ENCODE measurements at regions not wholly inside any gene's neighbourhood (a gene's known extent, or its start where the extent isn't known, plus 50 kb on each side); places are given as distances from the start of the nearest gene placed in this dataset.

DNA sequence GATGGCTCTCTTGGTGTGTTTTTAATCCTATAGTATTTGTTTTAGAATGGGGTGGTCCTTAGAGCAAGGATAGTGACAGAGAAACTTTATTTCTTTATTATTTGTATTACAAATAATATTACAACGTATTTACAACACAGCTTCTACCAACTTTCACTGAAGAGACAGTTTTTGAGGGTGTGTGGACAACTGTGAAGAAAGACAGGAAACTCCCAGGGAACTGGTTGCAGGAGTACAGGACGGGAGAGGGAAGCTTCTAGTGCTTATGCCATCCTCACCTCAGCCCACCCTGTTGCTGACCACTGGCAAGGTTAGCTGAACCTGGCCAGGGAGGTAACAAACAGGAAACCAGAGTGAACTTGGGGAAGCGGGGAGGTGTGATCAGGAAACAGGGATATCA, 251.7 kb downstream of the BCL11A start:
- no peaks in the 10 kb centered on the region for H3K36me3 Mint-ChIP-seq (ENCODE audit: low read depth)

DNA sequence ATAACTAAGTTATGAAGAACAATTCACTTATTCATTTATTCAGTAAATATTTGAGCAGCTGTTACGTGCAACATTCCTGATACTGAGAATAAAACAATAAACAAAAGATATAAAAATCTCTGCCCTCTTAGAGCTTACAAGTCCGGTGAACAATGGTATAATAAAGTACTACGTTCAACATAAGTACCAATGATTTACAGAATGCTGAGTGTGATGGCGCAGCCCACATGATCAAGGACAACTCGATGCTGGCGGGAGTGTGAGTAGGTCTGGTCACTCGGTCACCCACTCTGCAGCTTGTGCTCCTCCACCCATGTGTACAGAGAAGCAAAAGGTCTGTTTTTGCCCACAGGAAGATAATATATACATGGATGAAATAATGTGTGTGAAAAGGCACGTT, 254.3 kb downstream of the BCL11A start:
- Mint-ChIP-seq H3K9me3 (no peaks in the 10 kb centered on the region), H3K4me1 (ENCODE audit: low read depth) (no peaks in the 10 kb centered on the region), H3K27ac (no peak overlapping the region), H3K27me3 (no peaks in the 10 kb centered on the region), H3K36me3 (ENCODE audit: low read depth) (no peaks in the 10 kb centered on the region), H3K4me3 (no peak overlapping the region)

More for the DNA sequence above, 251.7 kb downstream of the BCL11A start:
- no peaks in the 10 kb centered on the region for H3K27me3 Mint-ChIP-seq
- H3K9me3 Mint-ChIP-seq: no peaks in the 10 kb centered on the region
- H3K27ac Mint-ChIP-seq: no peak overlapping the region
- H3K4me1 Mint-ChIP-seq (ENCODE audit: low read depth): no peaks in the 10 kb centered on the region
- no peak overlapping the region for H3K4me3 Mint-ChIP-seq

- no peaks in the 10 kb centered on the region for H3K36me3 Mint-ChIP-seq (ENCODE audit: low read depth)
- H3K4me1 Mint-ChIP-seq (ENCODE audit: low read depth): no peaks in the 10 kb centered on the region
- no peaks in the 10 kb centered on the region for H3K9me3 Mint-ChIP-seq
- H3K27ac Mint-ChIP-seq: no peak overlapping the region
- H3K4me3 Mint-ChIP-seq: no peak overlapping the region
- H3K27me3 Mint-ChIP-seq: no peaks in the 10 kb centered on the region
Measured at GRCh38 chr2:60298006-60298696, 255.3 kb downstream of the BCL11A start.

- Mint-ChIP-seq H3K27me3 (no peaks in the 10 kb centered on the region), H3K4me1 (ENCODE audit: low read depth) (no peaks in the 10 kb centered on the region), H3K27ac (no peak overlapping the region), H3K36me3 (ENCODE audit: low read depth) (no peaks in the 10 kb centered on the region), H3K9me3 (no peaks in the 10 kb centered on the region), H3K4me3 (no peak overlapping the region)
Measured at GRCh38 chr2:60297296-60298005, 256.0 kb downstream of the BCL11A start.

DNA sequence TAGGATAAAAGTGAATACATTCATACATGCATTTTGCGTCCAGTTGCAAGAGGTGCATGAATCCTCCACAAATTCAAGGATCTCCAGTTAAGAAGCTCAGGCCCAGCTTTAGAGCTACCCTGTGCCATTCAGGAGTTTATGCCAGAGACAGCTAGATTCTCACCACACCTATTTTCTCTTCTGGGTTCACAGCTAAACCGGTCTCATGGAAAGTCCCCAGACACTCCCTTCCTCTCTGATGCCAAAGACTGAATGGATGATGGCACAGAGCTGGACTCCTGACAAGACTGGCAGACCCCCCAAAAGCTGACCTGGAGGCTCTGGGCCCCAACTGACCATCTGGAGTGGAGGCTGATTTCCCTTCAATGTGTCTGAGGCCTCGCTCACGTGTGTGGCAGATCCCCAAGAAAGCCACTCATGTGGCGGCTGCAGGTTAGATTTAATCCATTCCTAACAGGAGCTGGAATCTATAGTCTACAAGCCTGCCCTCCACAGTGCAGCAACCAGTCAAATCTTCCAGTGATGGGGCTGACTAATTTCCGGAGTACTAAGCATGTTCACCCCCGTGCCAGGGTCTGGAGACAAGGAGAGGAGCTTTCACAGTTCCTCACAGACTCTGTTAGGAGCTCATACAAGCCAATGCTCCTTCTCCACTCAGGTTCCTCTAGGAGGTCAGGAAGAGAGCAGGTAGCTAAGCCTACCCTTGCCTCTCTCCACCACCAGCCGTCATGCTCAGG, 257.1 kb downstream of the BCL11A start:
- Mint-ChIP-seq H3K36me3 (ENCODE audit: low read depth) (no peaks in the 10 kb centered on the region), H3K4me3 (no peak overlapping the region), H3K27me3 (no peaks in the 10 kb centered on the region), H3K27ac (no peak overlapping the region), H3K4me1 (ENCODE audit: low read depth) (no peaks in the 10 kb centered on the region), H3K9me3 (no peaks in the 10 kb centered on the region)

GRCh38 chr2:60295636-60295962, 257.9 kb downstream of the BCL11A start:
- Mint-ChIP-seq H3K27ac (no peak overlapping the region), H3K9me3 (no peaks in the 10 kb centered on the region)

DNA sequence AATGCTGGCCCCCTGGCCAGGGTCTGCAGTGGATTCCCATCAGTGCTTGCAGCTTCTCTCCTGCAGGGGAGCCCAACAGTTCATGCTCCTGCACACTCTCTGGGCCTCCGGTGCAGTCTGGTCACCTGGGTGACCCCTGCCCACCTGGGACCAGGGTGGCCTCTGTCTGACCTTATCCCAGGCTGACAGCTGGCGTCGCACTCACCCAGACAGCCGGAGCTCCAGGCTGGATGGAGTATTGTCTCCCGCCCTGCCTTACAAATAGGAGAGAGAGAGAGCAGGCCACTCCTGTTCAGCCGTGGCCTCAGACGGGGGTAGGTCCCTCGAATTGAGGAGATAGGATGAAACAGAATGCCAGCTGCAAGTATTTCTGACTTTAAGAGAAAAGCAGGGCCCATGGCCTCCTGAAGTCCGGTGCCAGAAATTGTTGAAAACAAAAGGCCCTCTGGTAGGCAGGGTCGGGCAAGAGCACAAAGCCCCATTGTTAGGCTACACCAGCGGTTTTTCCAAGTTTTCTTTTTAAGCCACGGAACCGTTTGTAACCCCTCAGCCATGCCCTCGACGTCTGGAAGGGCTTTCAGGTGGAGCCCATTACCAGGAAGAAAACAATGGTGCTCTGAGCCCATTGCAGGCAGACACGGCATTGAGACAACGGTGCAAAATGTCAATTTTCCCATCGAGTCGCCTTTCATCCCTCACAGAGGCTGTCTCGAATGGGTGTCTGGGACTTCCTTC, 258.4 kb downstream of the BCL11A start:
- Mint-ChIP-seq H3K4me3 (no peak overlapping the region), H3K27ac (no peak overlapping the region), H3K36me3 (ENCODE audit: low read depth) (no peaks in the 10 kb centered on the region), H3K27me3 (no peaks in the 10 kb centered on the region), H3K9me3 (no peaks in the 10 kb centered on the region), H3K4me1 (ENCODE audit: low read depth) (no peaks in the 10 kb centered on the region)

More at GRCh38 chr2:60295636-60295962, 257.9 kb downstream of the BCL11A start:
- Mint-ChIP-seq H3K4me1 (ENCODE audit: low read depth) (no peaks in the 10 kb centered on the region), H3K36me3 (ENCODE audit: low read depth) (no peaks in the 10 kb centered on the region), H3K27me3 (no peaks in the 10 kb centered on the region), H3K4me3 (no peak overlapping the region)

DNA sequence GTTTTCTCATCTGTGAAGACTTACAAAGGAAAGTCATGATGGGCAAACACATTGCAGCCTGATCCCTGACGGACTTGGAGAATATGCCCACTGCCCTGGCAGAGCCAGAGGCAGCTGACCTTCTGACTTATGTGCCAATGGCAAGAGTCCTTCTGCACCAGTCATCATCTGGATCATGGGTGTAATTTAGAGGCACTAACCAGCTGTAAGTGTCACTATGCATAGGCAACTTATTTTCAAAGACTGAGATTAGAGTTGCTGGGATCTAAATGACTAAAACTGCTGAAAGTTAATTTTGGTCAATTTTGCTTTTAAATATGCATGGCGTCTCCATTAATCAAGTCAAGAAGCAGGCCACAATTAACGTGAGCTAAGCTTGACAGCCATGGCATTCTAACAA, 261.2 kb downstream of the BCL11A start:
- H3K27ac Mint-ChIP-seq: no peak overlapping the region
- H3K9me3 Mint-ChIP-seq: peaks cover 4% of the 10 kb centered on the region
- no peaks in the 10 kb centered on the region for H3K36me3 Mint-ChIP-seq (ENCODE audit: low read depth)
- H3K27me3 Mint-ChIP-seq: no peaks in the 10 kb centered on the region
- no peaks in the 10 kb centered on the region for H3K4me1 Mint-ChIP-seq (ENCODE audit: low read depth)
- no peak overlapping the region for H3K4me3 Mint-ChIP-seq

- Mint-ChIP-seq H3K27ac (no peak overlapping the region), H3K4me3 (no peak overlapping the region), H3K4me1 (ENCODE audit: low read depth) (no peaks in the 10 kb centered on the region), H3K9me3 (peaks cover 4% of the 10 kb centered on the region), H3K27me3 (no peaks in the 10 kb centered on the region), H3K36me3 (ENCODE audit: low read depth) (no peaks in the 10 kb centered on the region)
Measured at GRCh38 chr2:60290509-60290908, 262.9 kb downstream of the BCL11A start.

- peaks cover 4% of the 10 kb centered on the region for H3K9me3 Mint-ChIP-seq
- H3K4me3 Mint-ChIP-seq: no peak overlapping the region
- no peaks in the 10 kb centered on the region for H3K36me3 Mint-ChIP-seq (ENCODE audit: low read depth)
- H3K4me1 Mint-ChIP-seq (ENCODE audit: low read depth): no peaks in the 10 kb centered on the region
- no peaks in the 10 kb centered on the region for H3K27me3 Mint-ChIP-seq
- H3K27ac Mint-ChIP-seq: no peak overlapping the region
Measured at GRCh38 chr2:60285626-60286316, 267.7 kb downstream of the BCL11A start.

DNA sequence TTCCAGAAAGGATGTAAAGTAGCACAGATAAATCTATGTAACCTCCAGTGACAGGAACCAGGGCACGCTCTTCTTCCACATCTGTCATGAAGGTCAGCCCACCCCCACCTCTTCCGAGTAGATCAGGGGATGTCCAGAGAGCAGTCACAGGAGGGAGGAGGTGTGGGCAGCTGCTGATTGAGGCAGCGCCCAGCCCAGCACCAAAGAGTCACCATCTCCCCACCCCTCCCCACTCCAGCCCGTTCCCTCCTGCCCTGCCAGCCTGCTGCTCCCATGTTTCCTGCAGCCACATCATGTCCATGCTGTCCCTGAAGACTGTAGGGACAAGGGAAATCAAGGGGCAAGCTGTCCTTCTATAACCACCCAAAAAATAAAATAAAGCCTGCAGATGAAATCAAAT, 269.8 kb downstream of the BCL11A start:
- H3K9me3 Mint-ChIP-seq: peaks cover 4% of the 10 kb centered on the region
- no peak overlapping the region for H3K27ac Mint-ChIP-seq
- H3K36me3 Mint-ChIP-seq (ENCODE audit: low read depth): no peaks in the 10 kb centered on the region
- no peaks in the 10 kb centered on the region for H3K4me1 Mint-ChIP-seq (ENCODE audit: low read depth)
- H3K27me3 Mint-ChIP-seq: no peaks in the 10 kb centered on the region
- no peak overlapping the region for H3K4me3 Mint-ChIP-seq

DNA sequence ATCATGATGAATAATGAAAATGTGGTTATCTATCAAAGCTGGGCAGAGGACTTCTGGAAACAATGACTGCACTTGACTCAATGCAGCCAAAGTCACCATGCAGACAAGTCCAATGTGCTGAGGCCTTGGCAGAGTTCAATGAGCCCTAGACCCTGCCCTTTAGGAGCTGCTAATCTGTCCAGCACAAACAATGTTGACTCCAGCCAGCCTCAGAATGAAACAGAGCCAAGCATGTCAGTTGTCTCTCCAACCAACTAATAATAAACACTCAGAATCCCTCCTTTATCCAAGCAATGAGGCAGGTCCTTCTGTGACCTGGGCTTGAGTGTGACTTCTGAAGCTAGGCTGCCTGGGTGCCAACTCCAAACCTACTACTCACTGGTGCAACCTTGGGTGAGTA, 270.6 kb downstream of the BCL11A start:
- no peaks in the 10 kb centered on the region for H3K4me1 Mint-ChIP-seq (ENCODE audit: low read depth)
- no peaks in the 10 kb centered on the region for H3K27me3 Mint-ChIP-seq
- H3K36me3 Mint-ChIP-seq (ENCODE audit: low read depth): no peaks in the 10 kb centered on the region
- peaks cover 3% of the 10 kb centered on the region for H3K9me3 Mint-ChIP-seq
- H3K4me3 Mint-ChIP-seq: no peak overlapping the region
- no peak overlapping the region for H3K27ac Mint-ChIP-seq

DNA sequence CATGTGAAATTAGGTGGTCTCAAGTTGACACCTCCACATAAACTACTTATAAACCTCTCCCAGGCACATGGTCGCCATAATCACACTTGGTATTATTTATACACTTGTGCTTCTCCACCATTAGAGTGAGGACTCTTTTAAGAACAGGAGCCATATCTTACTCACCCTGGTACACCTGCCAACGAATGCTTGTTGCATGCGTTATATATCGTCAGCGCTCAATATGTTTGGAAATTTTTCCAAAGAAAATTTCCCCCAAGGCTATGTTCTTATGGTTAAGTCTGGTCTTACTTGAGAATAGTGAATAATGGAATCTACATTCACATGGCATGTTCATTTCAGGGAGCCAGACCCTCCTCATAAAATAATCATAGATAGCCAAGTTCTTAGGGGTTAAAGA, 271.7 kb downstream of the BCL11A start:
- Mint-ChIP-seq H3K36me3 (ENCODE audit: low read depth) (no peaks in the 10 kb centered on the region), H3K4me3 (no peak overlapping the region), H3K27me3 (no peaks in the 10 kb centered on the region), H3K4me1 (ENCODE audit: low read depth) (no peaks in the 10 kb centered on the region), H3K27ac (no peak overlapping the region), H3K9me3 (no peaks in the 10 kb centered on the region)

DNA sequence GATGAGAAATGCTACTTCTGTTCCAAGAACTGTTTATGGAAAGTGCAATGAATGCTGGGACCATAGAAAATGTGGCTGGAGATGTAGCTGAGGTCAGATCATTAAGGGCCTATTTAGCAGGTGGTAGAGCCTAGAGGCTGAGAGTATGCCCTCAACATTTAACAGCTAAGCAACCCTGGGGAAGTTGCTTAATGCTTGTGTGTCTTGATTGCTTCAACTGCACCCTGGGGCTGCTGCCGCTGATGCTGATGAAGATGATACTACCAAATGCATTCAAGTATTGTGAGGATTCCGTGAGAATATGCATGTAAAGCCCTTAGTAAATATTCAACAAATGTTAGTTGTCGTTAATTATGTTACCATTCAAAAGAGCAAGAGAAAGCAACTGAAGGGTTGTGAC, 273.2 kb downstream of the BCL11A start:
- Mint-ChIP-seq H3K27me3 (no peaks in the 10 kb centered on the region), H3K9me3 (no peaks in the 10 kb centered on the region), H3K36me3 (ENCODE audit: low read depth) (no peaks in the 10 kb centered on the region), H3K4me1 (ENCODE audit: low read depth) (no peaks in the 10 kb centered on the region), H3K27ac (no peak overlapping the region), H3K4me3 (no peak overlapping the region)
